Testis (tissue), 2 donors: ENCODE measurements at regions not wholly inside any gene's neighbourhood (a gene's known extent, or its start where the extent isn't known, plus 50 kb on each side); places are given as distances from the start of the nearest gene placed in this dataset.

Experiments used
- DNase-seq: peaks from one replicate; pipeline ENCODE4 v3.0.0-alpha.2; 2019
- H3K27ac ChIP-seq, 2 donors: fragments of 200-600 bp; sonication (generic); one replicate each; pipeline ENCODE4 v1.5.1; 2019
- H3K27me3 ChIP-seq: fragments of 200-600 bp; sonication (generic); one replicate; pipeline ENCODE4 v1.5.1; 2019
- H3K36me3 ChIP-seq: fragments of 200-600 bp; sonication (generic); one replicate; pipeline ENCODE4 v1.5.1; 2017; ENCODE audit warnings: low read depth; ENCODE audit errors: missing control alignments
- H3K4me1 ChIP-seq: fragments of 200-600 bp; sonication (generic); one replicate; pipeline ENCODE4 v1.5.1; 2019
- H3K4me3 ChIP-seq, 2 donors: fragments of 200-600 bp; sonication (generic); one replicate each; pipeline ENCODE4 v1.5.1; 2017 to 2019
- H3K9me3 ChIP-seq: fragments of 200-600 bp; sonication (generic); one replicate; pipeline ENCODE4 v1.5.1; 2017
- CTCF ChIP-seq, 3 experiments: fragments of 450-650 bp in 2 of 3; fragments of 200-600 bp in 1 of 3; sonication (generic) in 1 of 3; IDR thresholded peaks; one replicate each; pipeline ENCODE4 v1.5.1; 2016 to 2019; ENCODE audit warnings: antibody characterized with exemption in 3 of 3, mild to moderate bottlenecking in 2 of 3, moderate library complexity in 1 of 3
- POLR2A ChIP-seq: fragments of 450-650 bp; IDR thresholded peaks from one replicate; pipeline ENCODE4 v1.6.1; 2017; ENCODE audit warnings: antibody characterized with exemption, mild to moderate bottlenecking, moderate library complexity
- WGBS, 2 donors: methylation state at CpG; one replicate each; pipeline ENCODE4 v1.1.5; 2018; 5-methylcytosine and 5-hydroxymethylcytosine counted together
- intact Hi-C: fragments of 100-400 bp; cut with DNase I; formaldehyde crosslinking; loops from one replicate; pipeline ENCODE4 v1.15.1; 2023; ENCODE audit warnings: low total_unique reads

DNA sequence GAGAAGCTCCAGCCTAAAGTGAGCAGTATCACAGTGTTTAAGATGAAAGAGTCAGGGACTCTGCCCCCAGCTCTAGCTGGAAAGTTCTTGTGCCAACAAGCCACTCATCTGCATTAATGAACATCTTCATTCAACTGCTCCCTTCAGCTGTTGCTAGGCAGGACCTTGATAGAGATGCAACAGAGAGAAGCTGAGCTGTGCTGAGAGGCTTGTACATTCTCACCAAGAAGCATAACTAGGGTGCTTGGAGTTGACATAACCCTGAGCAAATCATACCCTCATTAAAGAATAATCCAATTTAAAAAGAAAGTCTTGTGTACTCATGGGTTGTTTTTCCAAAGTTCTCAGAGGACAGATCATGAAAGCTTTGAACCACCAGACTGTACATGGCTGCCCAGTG, 63.2 kb downstream of the ATXN3L start:
- no peak overlapping the region for H3K27ac ChIP-seq
- intact Hi-C loops, result no loop called here
- DNase-seq, result no peak
- H3K4me1 ChIP-seq, result no peaks in the 10 kb centered on the region
- H3K27me3 ChIP-seq, result no peaks in the 10 kb centered on the region
- H3K4me3 ChIP-seq, result no peak overlapping the region
- no peak for TF ChIP-seq POLR2A
- TF ChIP-seq CTCF (IDR thresholded peaks at IDR 0.05), result no peak
- no peaks in the 10 kb centered on the region for H3K36me3 ChIP-seq
- no peaks in the 10 kb centered on the region for H3K9me3 ChIP-seq

GRCh38 chrX:13254870-13255269, 65.0 kb downstream of the ATXN3L start:
- H3K27me3 ChIP-seq, result no peaks in the 10 kb centered on the region
- intact Hi-C loops, result no loop called here
- no peak overlapping the region for H3K4me3 ChIP-seq
- WGBS, 2 donors, result 96 to 97% methylated on average over 3 of the region's 3 CpGs
- no peaks in the 10 kb centered on the region for H3K9me3 ChIP-seq
- TF ChIP-seq POLR2A, result no peak
- TF ChIP-seq CTCF (IDR thresholded peaks at IDR 0.05), result no peak
- H3K4me1 ChIP-seq, result no peaks in the 10 kb centered on the region
- DNase-seq, result no peak
- H3K27ac ChIP-seq, result no peak overlapping the region
- H3K36me3 ChIP-seq, result no peaks in the 10 kb centered on the region

GRCh38 chrX:13254076-13254785, 65.6 kb downstream of the ATXN3L start:
- intact Hi-C loops, result no loop called here
- Histone ChIP-seq H3K27ac (no peak overlapping the region), H3K36me3 (no peaks in the 10 kb centered on the region), H3K9me3 (no peaks in the 10 kb centered on the region), H3K27me3 (no peaks in the 10 kb centered on the region), H3K4me3 (no peak overlapping the region), H3K4me1 (no peaks in the 10 kb centered on the region)
- TF ChIP-seq POLR2A (no peak), CTCF (IDR thresholded peaks at IDR 0.05) (no peak)
- peak; percentile 14 for DNase-seq
- WGBS, 2 donors, result 55 to 63% methylated on average over 5 of the region's 5 CpGs

- no peaks in the 10 kb centered on the region for H3K36me3 ChIP-seq
- H3K4me3 ChIP-seq, result no peak overlapping the region
- H3K27ac ChIP-seq, result no peak overlapping the region
- H3K4me1 ChIP-seq, result no peaks in the 10 kb centered on the region
- H3K9me3 ChIP-seq, result no peaks in the 10 kb centered on the region
- H3K27me3 ChIP-seq, result no peaks in the 10 kb centered on the region
- WGBS, 2 donors, result 87 to 89% methylated on average over 3 of the region's 3 CpGs
- intact Hi-C loops, result no loop called here
- no peak for DNase-seq
- TF ChIP-seq CTCF (IDR thresholded peaks at IDR 0.05), result no peak
- no peak for TF ChIP-seq POLR2A
Observed at GRCh38 chrX:13253223-13253622, 66.6 kb downstream of the ATXN3L start.

DNA sequence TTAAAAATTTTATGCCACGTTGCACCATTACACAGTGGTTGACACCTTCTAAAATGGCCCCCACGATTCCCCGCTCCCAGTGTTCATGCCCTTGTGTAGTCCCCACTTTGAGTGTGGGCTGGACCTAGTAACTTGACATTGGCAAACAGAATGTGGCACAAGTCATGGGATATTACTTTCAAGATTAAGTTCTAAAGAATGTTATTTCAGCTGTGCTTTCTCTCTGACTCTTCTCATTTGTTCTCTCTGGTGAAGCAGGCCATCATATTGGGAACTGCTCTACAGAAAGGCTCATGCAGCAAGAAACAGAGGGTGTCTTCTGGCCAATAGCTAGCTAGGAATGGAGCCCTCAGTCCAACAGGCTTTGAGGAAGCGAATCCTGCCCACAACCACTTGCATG, 67.1 kb downstream of the ATXN3L start:
- no peak for TF ChIP-seq CTCF (IDR thresholded peaks at IDR 0.05)
- no peak for TF ChIP-seq POLR2A
- H3K9me3 ChIP-seq, result no peaks in the 10 kb centered on the region
- H3K27ac ChIP-seq, result no peak overlapping the region
- 74 to 89% methylated on average over 4 of the region's 4 CpGs for WGBS, 2 donors
- H3K36me3 ChIP-seq, result no peaks in the 10 kb centered on the region
- no peaks in the 10 kb centered on the region for H3K27me3 ChIP-seq
- no peak overlapping the region for H3K4me3 ChIP-seq
- intact Hi-C loops, result no loop called here
- H3K4me1 ChIP-seq, result no peaks in the 10 kb centered on the region
- DNase-seq, result no peak
